HEK293T (cell line): ENCODE measurements at regions not wholly inside any gene's neighbourhood (a gene's known extent, or its start where the extent isn't known, plus 50 kb on each side); places are given as distances from the start of the nearest gene placed in this dataset.

Experiments used
- CTCF ChIA-PET: fragments of 350-600 bp; formaldehyde crosslinking; extraction: SDS; loops from one replicate; lab custom pipeline; 2021; ENCODE audit warnings: antibody characterized with exemption, inconsistent platforms; lab: Yijun Ruan, JAX
- POLR2A ChIA-PET: fragments of 350-600 bp; formaldehyde crosslinking; extraction: SDS; loops from one replicate; lab custom pipeline; 2020; ENCODE audit warnings: antibody characterized with exemption, inconsistent platforms; lab: Yijun Ruan, JAX
- DNase-seq: peaks from one replicate; pipeline ENCODE4 v3.0.0; 2012; ENCODE audit warnings: mixed read lengths; ENCODE audit errors: extremely low spot score
- ARNT ChIP-seq: fragments of 450-650 bp; IDR thresholded peaks from 2 replicates; pipeline ENCODE4 v1.6.1; 2017; ENCODE audit warnings: mild to moderate bottlenecking
- BHLHE40 ChIP-seq: fragments of 450-650 bp; IDR thresholded peaks from 2 replicates; pipeline ENCODE4 v1.6.1; 2016; ENCODE audit warnings: mild to moderate bottlenecking, moderate library complexity, borderline replicate concordance
- CTBP1 ChIP-seq: fragments of 450-650 bp; IDR thresholded peaks from 2 replicates; pipeline ENCODE4 v1.6.1; 2016; ENCODE audit warnings: borderline replicate concordance
- ELF4 ChIP-seq: fragments of 450-650 bp; IDR thresholded peaks from 2 replicates; pipeline ENCODE4 v1.6.1; 2017; ENCODE audit warnings: antibody characterized with exemption
- FOXA1 ChIP-seq: fragments of 450-650 bp; IDR thresholded peaks from 2 replicates; pipeline ENCODE4 v1.6.1; 2016; ENCODE audit warnings: mild to moderate bottlenecking
- FOXK2 ChIP-seq: fragments of 450-650 bp; IDR thresholded peaks from 2 replicates; pipeline ENCODE4 v1.6.1; 2016; ENCODE audit warnings: mild to moderate bottlenecking
- FOXM1 ChIP-seq: fragments of 450-650 bp; IDR thresholded peaks from 2 replicates; pipeline ENCODE4 v1.6.1; 2017; ENCODE audit warnings: mild to moderate bottlenecking, borderline replicate concordance
- HDGF ChIP-seq: fragments of 450-650 bp; IDR thresholded peaks from 2 replicates; pipeline ENCODE4 v1.6.1; 2017; ENCODE audit warnings: antibody characterized with exemption, borderline replicate concordance
- L3MBTL2 ChIP-seq: fragments of 450-650 bp; conservative IDR thresholded peaks from 2 replicates; pipeline ENCODE4 v1.6.1; 2016; ENCODE audit warnings: mild to moderate bottlenecking
- LEF1 ChIP-seq: fragments of 450-650 bp; IDR thresholded peaks from 2 replicates; pipeline ENCODE4 v1.6.1; 2017; ENCODE audit warnings: mild to moderate bottlenecking, borderline replicate concordance
- NFRKB ChIP-seq: fragments of 450-650 bp; IDR thresholded peaks from 2 replicates; pipeline ENCODE4 v1.6.1; 2016; ENCODE audit warnings: mild to moderate bottlenecking, moderate library complexity
- SP1 ChIP-seq: fragments of 450-650 bp; IDR thresholded peaks from 2 replicates; pipeline ENCODE4 v1.6.1; 2017
- SUZ12 ChIP-seq: fragments of 450-650 bp; IDR thresholded peaks from 2 replicates; pipeline ENCODE4 v1.6.1; 2016; ENCODE audit warnings: mild to moderate bottlenecking
- TARDBP ChIP-seq: fragments of 450-650 bp; IDR thresholded peaks from 2 replicates; pipeline ENCODE4 v1.6.1; 2016
- ZNF384 ChIP-seq: fragments of 450-650 bp; IDR thresholded peaks from 2 replicates; pipeline ENCODE4 v1.6.1; 2016
- TF ChIP-seq, protein P1 (sequence below): fragments of 450-650 bp; IDR thresholded peaks from 2 replicates; pipeline ENCODE4 v1.6.1; 2016

DNA sequence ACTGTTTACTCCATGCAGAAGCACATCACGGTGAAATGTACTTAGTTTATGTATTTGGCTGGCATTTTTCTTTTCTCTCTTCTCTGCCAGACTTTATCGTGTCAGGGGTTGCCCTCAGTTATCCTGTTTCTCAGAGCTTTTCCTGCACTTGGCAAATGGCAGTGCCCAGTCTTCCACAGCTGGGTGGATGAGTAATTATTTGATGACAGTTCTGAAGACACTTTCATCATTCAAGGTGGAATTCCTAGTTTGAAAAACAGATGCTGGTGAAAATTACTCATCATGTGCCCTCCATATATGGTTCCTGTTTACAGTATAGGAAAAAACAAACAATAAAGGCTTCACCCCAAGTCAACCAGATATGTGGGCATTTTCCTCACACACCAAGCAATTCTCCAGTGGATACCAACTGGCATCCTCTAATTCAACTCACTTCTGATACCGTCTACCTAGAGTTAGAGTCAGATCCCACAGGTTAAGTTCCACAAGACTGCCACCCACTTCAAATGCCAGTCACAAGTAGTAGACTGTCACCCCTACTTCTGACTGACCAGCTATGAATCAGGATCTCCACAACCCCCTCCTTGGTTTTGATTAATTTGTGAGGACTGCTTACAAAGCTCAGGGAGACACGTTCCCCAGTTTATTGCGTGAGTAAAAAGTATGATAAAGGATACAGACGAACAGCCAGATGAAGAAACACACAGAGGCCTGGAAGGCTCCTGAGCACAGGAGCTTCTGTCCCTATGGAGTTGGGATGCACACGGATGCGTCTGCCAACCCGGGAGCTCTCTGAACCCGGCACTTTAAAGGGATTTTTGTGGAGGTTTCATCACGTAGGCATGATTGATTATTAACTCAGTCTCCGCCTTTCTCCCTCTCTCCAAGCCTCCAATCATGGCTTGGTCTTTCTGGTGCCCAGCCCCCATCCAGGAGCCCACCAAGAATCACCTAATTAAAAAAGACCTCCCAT lies 72.9 kb downstream of the CLDN34 start:
- DNase-seq = no peak
- ChIA-PET CTCF (no interaction called here), POLR2A (no interaction called here)
- TF ChIP-seq L3MBTL2 = no peak
- no peak for TF ChIP-seq FOXK2
- no peak for TF ChIP-seq HDGF

DNA sequence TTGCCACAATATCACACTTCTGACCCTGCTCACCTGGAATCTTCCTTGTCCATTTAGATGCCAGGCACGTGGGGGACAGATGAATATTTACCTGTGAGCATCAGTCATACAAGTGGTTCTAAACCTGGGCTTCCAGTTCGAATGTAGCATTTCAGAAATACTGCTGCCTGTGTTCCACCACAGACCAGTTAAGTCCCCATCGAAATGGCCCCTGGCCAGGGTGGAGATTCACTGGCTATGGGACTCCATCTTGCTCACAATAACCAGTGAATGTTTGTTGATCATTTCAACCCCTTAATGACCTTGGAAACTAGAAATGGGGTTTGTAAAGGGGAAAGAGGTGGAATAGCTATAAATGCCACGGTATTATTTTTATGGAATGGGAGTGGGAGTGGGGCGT lies 73.8 kb downstream of the CLDN34 start:
- ChIA-PET POLR2A (no interaction called here), CTCF (no interaction called here)
- no peak for DNase-seq
- TF ChIP-seq LEF1 (no peak), TARDBP (no peak), ARNT (no peak)
- TF ChIP-seq, protein P1, sequence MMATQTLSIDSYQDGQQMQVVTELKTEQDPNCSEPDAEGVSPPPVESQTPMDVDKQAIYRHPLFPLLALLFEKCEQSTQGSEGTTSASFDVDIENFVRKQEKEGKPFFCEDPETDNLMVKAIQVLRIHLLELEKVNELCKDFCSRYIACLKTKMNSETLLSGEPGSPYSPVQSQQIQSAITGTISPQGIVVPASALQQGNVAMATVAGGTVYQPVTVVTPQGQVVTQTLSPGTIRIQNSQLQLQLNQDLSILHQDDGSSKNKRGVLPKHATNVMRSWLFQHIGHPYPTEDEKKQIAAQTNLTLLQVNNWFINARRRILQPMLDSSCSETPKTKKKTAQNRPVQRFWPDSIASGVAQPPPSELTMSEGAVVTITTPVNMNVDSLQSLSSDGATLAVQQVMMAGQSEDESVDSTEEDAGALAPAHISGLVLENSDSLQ = no peak

DNA sequence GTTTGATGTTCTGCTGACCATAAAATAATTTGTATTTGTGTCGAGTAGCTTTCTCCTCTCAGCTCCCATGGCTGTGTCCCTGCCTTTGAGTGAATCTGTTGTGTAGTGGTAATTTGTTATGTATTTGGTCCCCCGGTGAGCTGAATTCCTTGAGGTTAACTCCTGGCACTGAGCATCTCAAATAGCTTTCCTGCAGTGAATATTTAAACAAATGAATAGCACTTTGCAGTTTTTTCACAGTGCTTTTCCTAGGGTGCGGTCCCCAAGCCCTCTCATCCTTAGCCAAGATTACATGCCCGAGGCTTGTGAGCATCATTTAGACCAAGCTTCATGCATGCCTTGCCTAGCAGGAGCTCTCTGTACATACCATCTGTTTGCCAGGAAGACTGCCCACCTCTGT lies 74.2 kb downstream of the CLDN34 start:
- TF ChIP-seq SUZ12 (no peak), FOXM1 (no peak), ELF4 (no peak)
- ChIA-PET CTCF (no interaction called here), POLR2A (no interaction called here)
- DNase-seq = no peak

DNA sequence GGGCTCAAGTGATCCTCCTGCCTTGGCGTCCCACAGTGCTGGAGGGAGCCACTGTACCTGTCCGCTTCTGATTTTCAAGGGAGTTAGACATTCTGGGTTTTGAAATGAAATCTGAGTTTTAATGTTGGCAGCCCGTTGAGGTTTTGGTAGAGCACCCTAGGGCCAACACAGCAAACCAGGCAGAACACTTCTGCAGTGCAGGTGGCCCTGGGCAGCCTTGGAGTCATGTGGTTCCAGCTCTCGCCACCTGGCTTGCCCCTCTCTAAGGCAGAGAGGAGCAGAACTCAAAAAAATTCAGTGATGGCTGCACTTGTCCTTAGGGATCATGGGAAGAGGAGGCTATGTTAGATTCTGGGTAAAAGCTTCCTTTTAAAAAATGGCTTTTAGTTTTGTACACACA lies 74.9 kb downstream of the CLDN34 start:
- CTCF ChIA-PET = no interaction called here
- TF ChIP-seq FOXA1 (no peak), CTBP1 (no peak), NFRKB (no peak)
- no peak for DNase-seq
- POLR2A ChIA-PET = no interaction called here

DNA sequence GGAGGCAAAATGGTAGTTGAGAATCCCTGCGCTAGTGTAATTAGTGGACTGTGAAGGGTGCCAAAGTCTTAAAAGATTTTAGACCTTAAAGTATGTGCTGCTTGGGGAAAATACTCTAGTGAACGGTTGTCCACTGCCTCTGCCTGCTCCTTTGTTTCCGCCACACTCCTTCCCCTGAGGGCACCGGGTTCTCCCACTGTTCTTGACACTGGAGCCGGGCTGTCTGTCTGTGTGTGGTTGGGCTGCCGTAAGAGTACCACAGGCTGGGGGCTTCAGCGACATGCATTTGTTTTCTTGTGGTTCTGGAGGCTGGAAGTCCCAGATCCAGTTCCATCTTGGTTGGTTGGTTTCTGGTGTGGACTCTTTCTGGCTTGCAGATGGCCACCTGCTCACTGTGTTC lies 76.2 kb downstream of the CLDN34 start:
- no peak for TF ChIP-seq ELF4
- no peak for TF ChIP-seq CTBP1
- TF ChIP-seq FOXM1 = no peak
- TF ChIP-seq LEF1 = no peak
- no peak for TF ChIP-seq SUZ12
- no peak for TF ChIP-seq BHLHE40
- TF ChIP-seq ARNT = no peak
- no peak for TF ChIP-seq L3MBTL2
- no peak for TF ChIP-seq SP1
- TF ChIP-seq FOXA1 = no peak
- TF ChIP-seq TARDBP = no peak
- CTCF ChIA-PET = no interaction called here
- POLR2A ChIA-PET = no interaction called here
- no peak for DNase-seq

DNA sequence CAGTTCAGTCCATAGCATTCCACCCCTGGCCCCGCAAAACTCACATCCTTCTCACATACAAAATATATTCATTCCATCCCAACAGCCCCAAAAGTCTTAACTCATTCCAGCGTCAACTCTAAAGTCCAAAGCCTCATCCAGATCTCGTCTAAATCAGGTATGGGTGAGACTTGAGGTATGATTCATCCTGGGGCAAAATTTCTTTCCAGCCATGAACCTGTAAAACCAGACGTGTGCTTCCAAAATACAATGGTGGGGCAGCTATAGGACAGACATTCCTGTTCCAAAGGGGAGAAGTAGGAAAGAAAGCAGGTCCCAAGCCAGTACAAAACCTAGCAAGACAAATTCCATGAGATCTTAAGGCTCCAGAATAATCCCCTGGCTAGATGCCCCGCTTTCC lies 76.9 kb downstream of the CLDN34 start:
- no peak for DNase-seq
- TF ChIP-seq SP1 = no peak
- TF ChIP-seq LEF1 = no peak
- TF ChIP-seq, protein P1 = no peak
- TF ChIP-seq ELF4 = no peak
- no peak for TF ChIP-seq L3MBTL2
- TF ChIP-seq SUZ12 = no peak
- no peak for TF ChIP-seq ZNF384
- CTCF ChIA-PET = no interaction called here
- POLR2A ChIA-PET = no interaction called here

DNA sequence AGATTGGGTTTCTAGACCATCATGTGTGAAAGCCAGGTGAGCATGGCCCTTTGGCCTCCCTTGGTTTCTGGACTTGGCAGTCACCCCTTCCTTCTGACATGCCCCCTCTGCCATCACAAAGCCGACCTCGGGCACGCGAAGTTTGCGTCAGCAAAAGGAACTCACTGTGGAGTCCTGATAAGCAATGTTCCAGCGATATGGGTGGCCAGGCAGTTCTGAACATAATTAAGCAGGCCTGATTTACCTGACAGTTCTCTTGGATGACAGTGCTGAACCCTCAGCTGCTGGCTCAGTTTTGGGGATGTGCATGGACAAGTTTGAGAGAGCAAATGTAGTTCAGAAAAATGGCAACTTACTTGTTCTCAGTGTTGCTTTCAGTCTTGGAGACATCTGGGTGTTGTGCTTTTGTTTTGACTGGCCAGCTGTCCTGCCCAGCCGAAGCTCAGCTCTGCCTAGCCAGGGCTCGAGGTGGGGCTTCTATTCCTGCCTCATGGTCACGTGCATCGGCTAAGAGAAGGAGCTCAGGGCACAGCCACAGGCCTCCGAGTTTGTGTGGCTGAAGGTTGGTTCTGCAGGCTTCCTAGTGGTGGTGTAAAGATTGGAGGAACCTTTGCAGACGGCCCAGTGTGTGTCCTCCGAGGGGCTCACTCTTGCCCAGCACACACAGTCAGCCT lies 78.3 kb downstream of the CLDN34 start:
- ChIA-PET POLR2A (no interaction called here), CTCF (no interaction called here)
- TF ChIP-seq TARDBP (no peak), SUZ12 (no peak)
- TF ChIP-seq, protein P1 = no peak
- DNase-seq = no peak

DNA sequence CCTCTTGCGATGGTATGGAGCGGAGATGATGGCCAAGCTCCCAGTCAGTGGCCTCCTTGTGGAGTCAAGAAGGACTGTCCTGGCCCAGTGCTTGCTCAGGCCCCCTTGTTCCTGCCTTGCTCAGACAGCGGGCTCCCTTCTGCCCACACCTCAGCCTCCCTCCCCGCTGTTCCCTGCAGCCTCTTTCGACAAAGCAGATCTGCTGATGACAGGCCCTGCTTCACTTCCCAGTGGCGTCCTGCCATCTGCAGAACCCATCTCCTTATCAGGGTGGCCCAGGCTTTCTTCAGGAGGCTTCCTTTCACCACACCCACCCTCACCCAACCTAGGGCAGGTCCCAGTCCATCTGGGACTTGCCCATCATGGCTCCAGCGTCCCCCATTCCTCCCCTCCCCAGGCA lies 80.0 kb downstream of the CLDN34 start:
- TF ChIP-seq SP1 (no peak), L3MBTL2 (no peak), ARNT (no peak), SUZ12 (no peak), FOXM1 (no peak), TARDBP (no peak)
- POLR2A ChIA-PET = no interaction called here
- CTCF ChIA-PET = no interaction called here
- no peak for DNase-seq
